GM12875 (cell line): ENCODE measurements at regions not wholly inside any gene's neighbourhood (a gene's known extent, or its start where the extent isn't known, plus 50 kb on each side); places are given as distances from the start of the nearest gene placed in this dataset.

Experiments used
- H3K4me3 ChIP-seq: one replicate; pipeline ENCODE4 v1.5.1; 2011; ENCODE audit warnings: low read depth, low read length, control low read depth
- TF ChIP-seq, protein P1 (sequence below): IDR thresholded peaks from 2 replicates; pipeline ENCODE4 v1.5.1; 2011; ENCODE audit warnings: low read depth, mild to moderate bottlenecking, control low read depth, inconsistent platforms, low read length, moderate library complexity, borderline replicate concordance; ENCODE audit not compliant: insufficient read depth

DNA sequence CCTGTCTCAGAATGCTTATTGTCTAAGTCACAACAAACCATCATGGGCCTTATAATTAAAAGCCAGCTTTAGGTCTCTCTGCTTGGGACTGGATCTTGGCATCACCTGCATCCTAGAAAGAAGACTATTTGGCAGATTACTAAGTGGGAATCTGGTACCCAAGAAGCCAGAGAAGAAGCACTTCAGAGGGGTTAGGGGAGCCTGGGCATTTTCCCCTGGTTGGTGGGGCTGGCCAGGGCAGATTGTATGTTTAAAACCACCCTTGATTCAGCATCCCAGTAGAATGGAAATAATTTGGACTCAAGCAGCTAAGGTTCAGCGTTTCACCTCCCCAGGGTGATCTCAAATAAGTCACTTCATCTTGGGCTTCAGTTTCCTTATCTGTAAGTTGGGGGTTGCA lies 193.7 kb downstream of the MIAT start:
- no peak overlapping the region for H3K4me3 ChIP-seq
- TF ChIP-seq, protein P1, sequence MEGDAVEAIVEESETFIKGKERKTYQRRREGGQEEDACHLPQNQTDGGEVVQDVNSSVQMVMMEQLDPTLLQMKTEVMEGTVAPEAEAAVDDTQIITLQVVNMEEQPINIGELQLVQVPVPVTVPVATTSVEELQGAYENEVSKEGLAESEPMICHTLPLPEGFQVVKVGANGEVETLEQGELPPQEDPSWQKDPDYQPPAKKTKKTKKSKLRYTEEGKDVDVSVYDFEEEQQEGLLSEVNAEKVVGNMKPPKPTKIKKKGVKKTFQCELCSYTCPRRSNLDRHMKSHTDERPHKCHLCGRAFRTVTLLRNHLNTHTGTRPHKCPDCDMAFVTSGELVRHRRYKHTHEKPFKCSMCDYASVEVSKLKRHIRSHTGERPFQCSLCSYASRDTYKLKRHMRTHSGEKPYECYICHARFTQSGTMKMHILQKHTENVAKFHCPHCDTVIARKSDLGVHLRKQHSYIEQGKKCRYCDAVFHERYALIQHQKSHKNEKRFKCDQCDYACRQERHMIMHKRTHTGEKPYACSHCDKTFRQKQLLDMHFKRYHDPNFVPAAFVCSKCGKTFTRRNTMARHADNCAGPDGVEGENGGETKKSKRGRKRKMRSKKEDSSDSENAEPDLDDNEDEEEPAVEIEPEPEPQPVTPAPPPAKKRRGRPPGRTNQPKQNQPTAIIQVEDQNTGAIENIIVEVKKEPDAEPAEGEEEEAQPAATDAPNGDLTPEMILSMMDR, result no peak

DNA sequence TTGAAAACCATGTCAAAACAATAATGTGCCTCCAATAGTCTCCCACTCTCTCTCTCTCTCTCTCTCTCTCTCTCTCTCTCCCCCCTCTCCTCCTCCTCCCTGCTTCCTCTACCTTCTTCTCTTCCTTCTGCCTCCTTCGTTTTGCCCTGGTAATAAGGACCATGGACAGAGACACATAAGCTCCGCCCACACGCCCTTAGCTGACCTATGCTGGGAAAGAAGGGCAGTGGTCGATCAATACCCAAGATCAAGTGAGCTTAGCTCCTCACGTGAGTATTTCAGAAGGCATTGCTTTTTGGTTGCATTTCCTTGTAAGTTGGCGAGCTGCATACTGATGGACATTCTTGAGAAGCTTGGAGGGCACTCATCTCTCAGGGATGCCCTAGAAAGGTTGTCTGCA lies 194.8 kb downstream of the MIAT start:
- TF ChIP-seq, protein P1, result no peak
- no peak overlapping the region for H3K4me3 ChIP-seq

DNA sequence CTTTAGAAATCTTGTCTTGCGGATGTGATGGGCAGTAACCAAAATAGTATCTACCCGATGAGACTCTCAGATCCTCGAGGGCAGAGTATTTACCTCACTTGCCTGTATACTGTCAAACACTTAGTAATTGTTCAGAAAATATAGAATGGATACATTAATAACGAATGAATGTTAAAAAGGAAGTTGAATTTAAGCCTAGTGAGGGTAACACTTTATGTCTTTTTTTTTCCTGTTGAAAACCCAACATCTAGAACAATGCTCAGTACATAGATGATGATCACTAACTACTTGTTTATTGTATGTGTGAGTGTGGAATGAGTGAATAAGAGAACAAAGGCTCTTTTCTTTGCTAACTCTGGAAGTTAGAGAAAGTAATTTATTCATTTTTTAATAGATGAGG lies 195.7 kb downstream of the MIAT start:
- TF ChIP-seq, protein P1, result no peak
- no peak overlapping the region for H3K4me3 ChIP-seq

DNA sequence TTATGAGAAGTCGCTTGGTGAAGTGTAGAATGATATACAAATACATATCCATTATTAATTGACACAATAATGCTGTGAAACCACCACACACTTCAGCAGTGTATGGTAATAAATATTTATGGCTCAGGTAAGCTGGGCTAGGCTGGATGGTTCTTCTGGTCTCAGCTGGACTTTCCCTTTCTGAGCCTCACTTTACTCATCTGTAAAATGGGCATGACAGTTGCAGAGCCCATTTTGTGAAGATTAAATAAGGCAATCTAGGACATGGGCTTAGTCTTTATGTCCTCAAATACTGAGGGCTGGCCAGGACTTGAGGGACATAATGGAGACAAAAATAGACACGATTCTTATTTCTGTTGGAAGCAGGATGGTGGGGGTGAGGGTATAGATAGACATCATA lies 196.1 kb downstream of the MIAT start:
- TF ChIP-seq, protein P1, result no peak
- no peak overlapping the region for H3K4me3 ChIP-seq

DNA sequence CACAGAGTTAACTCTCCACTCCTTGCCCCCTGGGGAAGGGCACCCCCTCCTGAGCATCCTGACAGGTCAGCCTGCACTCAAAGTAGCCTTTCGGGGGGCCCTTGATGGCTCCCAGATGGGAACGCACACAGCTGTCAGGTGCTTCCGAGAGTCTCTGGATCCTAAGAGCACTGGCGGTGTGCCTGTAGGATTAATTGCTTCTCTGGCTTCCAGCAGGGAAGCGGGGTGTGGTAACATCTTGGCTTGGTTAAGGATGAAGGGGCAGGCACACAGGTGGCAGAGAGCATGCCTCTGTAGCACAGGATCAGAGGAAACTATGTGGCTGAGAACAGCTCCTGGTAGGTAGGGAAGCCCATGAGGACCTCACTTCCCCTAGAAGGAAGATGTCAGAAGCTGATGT lies 199.8 kb downstream of the MIAT start:
- TF ChIP-seq, protein P1, result no peak

DNA sequence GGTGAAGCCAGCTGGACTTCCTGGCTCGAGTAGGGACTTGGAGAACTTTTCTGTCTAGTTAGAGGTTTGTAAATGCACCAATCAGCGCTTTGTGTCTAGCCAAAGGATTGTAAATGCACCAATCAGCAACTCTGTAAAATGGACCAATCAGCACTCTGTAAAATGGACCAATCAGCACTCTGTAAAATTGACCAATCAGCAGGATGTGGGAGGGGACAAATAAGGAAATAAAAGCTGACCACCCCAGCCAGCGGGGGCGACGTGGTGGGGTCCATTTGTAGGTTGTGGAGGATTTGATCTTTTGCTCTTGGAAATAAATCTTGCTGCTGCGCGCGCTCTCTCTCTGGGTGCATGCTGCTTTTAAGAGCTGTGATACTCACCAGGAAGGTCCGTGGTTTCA lies 202.9 kb downstream of the MIAT start:
- TF ChIP-seq, protein P1, result no peak

More for the DNA sequence above, 199.8 kb downstream of the MIAT start:
- H3K4me3 ChIP-seq, result no peak overlapping the region

DNA sequence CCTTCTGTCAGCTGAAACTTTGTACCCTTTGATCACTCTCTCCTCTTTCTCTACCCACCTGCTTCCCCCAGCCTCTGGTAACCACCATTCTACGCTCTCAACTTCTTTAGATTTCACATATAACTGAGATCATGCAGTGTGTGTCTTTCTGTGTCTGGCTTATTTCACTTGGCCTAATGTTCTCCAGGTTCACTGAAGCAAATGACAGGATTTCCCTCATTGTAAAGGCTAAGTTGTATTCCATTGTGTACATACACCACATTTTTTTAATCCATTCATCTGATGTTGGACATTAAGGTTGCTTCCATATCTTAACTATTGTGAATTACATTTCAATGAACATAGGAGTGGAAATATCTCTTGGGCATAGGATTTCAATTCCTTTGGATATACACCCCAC lies 207.6 kb downstream of the MIAT start:
- H3K4me3 ChIP-seq, result no peak overlapping the region
- TF ChIP-seq, protein P1, result no peak

More for the DNA sequence above, 202.9 kb downstream of the MIAT start:
- H3K4me3 ChIP-seq, result no peak overlapping the region
